ENCODE measurements at regions not wholly inside any gene's neighbourhood (a gene's known extent, or its start where the extent isn't known, plus 50 kb on each side); places are given as distances from the start of the nearest gene placed in this dataset.

- no peak for DNase-seq (ENCODE audit: low spot score)
Measured at GRCh38 chr1:4087530-4088420, 187.7 kb upstream of the C1orf174 start.

DNA sequence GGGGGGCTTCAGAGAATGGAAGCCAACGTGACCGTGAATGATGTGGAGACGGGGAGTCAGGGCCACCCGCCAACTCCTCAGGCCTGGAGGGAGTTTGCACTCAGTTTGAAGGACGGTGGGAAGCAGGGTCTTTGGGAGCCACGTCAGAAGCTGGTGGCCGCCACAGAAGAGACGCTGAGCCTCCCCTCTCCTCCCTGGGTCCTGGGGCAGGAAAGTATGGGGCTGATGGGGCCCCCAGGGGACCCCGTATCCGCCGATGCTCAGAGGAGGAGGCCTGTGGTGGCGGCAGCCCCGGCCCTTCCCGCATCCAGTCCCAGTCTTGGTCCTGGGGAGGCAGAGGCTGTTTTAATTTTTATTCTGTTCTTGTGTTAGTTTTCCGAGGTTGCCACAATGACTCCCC lies 188.6 kb upstream of the C1orf174 start:
- DNase-seq (ENCODE audit: low spot score): no peak

DNA sequence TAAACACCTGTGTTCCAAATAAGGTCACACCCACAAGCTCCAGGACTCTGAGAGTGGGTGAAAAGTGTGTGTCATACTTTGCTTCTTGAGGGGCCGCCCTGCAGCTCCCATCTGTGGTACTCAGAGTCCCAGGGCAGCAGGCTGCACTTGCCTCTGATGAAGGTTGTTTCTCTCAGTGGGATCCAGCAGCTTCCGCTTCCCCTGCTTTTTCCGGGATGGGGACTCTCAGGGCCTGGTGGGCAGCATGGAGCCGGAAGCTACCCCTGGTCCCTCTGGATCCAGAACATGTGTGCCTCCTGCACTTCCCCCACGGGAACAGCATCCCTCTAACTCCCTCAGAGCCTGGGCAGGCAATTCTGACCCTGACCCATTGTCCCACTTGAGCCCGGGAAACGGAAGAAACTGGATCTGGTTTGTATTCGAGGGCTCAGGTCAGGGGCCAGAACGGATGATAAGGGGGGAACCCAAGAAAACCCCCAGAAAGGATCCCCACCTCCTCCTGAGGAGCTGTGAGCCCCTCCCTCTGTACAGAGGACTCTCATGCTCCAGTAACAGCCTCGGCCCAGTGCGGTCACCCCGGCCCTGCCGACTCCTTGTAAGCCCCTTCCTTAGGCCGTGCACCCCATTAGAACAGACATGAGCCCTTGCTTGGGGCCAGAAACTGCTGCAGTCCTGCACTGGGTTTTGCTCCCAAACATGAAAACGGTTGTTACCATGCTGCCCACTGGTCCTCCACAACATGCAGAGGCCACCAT lies 189.5 kb upstream of the C1orf174 start:
- DNase-seq (ENCODE audit: low spot score): no peak

DNA sequence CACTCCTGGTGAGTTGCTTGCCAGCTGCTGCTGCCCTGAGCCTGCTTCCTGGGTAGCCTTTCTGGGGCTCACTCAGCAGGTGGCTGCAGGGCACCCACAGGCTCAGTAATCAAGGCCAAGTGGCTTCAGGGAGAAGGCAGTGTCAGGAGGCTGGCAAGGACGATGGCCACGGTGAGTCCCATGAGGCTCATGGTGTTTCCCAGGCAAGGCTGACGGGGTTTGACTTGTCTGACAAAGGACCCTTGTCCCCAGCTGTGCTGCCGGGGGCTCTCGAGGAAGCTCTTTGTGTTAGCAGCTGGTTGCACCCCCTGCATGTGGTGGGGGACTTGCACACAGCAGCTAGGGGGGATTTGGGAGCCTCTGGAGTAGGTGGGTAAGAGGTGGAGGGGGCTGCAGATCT lies 190.5 kb upstream of the C1orf174 start:
- DNase-seq (ENCODE audit: low spot score): no peak

- DNase-seq (ENCODE audit: low spot score): no peak
Measured at GRCh38 chr1:4090976-4091660, 191.0 kb upstream of the C1orf174 start.

- DNase-seq (ENCODE audit: low spot score): no peak
Measured at GRCh38 chr1:4091996-4092395, 191.9 kb upstream of the C1orf174 start.

DNA sequence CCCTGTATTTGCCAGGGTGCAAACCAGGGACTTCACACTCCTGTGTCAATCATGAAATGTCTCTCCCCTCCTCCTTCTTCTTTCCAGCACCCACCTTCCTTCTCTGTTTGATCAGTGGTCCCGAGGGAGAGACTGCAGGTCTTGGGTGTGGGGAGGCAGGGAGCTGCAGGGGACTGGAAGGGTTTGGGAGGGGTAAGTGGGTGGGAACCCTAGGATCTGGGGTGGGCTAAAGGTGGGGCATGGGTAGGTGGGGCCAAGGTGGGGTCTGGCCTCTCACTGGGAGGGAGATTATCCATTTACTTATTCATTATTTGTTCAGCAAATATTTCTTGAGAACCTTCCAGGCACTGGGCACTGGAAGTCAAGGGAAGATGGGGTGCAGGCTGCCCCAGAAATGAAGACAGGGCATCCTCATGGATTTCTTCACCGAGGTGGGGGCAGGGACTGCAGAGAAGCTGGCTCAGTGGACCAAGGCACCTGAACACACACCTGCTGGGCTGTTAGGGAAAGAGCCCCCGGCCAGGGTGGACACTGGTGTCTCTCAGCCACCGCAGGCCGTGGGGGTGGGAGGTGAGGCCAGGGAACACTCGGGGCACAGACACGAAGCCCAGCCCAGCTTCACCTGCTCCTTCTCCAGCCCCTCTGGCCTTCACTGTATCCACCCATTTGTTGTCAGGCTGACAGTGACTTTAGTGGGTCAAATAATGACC lies 193.9 kb upstream of the C1orf174 start:
- DNase-seq (ENCODE audit: low spot score): no peak

GRCh38 chr1:4095433-4095971 lies 195.4 kb upstream of the C1orf174 start:
- DNase-seq (ENCODE audit: low spot score): no peak

DNA sequence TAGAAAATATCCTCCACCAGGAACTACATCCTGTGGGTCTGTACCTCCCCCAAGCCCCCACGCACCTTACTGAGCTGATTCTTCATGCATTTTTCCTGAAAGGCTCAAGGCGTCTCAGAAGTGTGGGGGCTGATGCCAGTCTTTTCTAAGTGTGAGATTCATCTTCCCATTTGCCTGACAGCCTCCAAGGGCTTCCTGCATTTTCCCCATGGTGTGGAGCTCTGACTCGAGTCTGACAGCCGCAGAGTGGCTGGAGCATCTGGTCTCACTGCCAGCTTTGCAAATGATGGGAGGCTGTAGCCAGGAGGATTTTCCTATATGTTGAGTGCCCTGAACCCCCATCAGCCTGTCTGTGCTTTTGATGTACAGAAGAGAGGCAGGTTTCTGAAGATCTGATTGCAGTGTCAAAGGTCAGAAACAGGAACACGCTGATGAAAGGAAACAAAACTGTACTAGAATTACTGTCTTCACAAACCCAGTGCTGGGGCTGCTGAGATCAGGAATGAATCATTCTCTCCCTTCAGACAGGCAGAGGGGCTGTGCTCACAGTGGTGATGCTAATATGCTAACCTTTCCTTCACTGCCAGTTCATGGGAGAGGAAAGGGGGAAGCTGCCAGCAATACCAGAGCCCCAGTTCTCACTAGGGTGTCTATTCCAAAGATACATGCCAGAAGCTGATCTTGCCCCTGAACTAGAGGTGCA lies 201.5 kb upstream of the C1orf174 start:
- no peak for DNase-seq (ENCODE audit: low spot score)

- DNase-seq (ENCODE audit: low spot score): no peak
Measured at GRCh38 chr1:4105300-4105880, 205.3 kb upstream of the C1orf174 start.

- DNase-seq (ENCODE audit: low spot score): no peak
Measured at GRCh38 chr1:4106731-4107130, 206.7 kb upstream of the C1orf174 start.

- DNase-seq (ENCODE audit: low spot score): no peak
Measured at GRCh38 chr1:4107291-4107690, 207.2 kb upstream of the C1orf174 start.

GRCh38 chr1:4108331-4108730 lies 208.3 kb upstream of the C1orf174 start:
- DNase-seq (ENCODE audit: low spot score): no peak

GRCh38 chr1:4108758-4109627 lies 208.9 kb upstream of the C1orf174 start:
- no peak for DNase-seq (ENCODE audit: low spot score)

GRCh38 chr1:4109628-4109940 lies 209.5 kb upstream of the C1orf174 start:
- no peak for DNase-seq (ENCODE audit: low spot score)

DNA sequence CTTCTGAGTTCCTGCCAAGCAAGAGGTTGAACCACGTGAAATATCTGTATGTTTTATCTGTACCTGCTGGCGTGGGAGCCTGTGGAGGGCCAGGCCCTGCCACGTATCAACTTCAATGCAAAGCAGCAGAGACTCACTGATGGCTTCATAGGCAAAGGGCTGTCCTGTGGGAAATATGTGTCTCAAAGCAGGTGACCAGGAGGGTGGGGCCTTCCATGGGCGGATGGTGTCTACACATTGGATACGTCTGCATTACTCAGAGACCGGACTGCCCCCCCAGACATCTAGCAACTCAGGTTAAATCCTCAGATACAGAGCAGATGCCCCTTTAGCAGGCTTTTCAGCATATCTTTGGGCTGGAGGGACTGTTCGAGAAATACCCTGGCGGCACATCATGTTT lies 210.8 kb upstream of the C1orf174 start:
- DNase-seq (ENCODE audit: low spot score): no peak

GRCh38 chr1:4113897-4114296 lies 213.8 kb upstream of the C1orf174 start:
- no peak for DNase-seq (ENCODE audit: low spot score)

GRCh38 chr1:4115191-4115900 lies 215.3 kb upstream of the C1orf174 start:
- no peak for DNase-seq (ENCODE audit: low spot score)

GRCh38 chr1:4117196-4117595 lies 217.1 kb upstream of the C1orf174 start:
- DNase-seq (ENCODE audit: low spot score): no peak

Measured in A172 (cell line).